ENCODE measurements at regions not wholly inside any gene's neighbourhood (a gene's known extent, or its start where the extent isn't known, plus 50 kb on each side); places are given as distances from the start of the nearest gene placed in this dataset.
A peak's percentile ranks its signal among the peaks of the same experiment; 100 is the strongest.
"Not testable (repeated sequence)": the region's sequence is repeated elsewhere in the genome, so short reads cannot be mapped to it uniquely, and the experiment has no call there.

DNA sequence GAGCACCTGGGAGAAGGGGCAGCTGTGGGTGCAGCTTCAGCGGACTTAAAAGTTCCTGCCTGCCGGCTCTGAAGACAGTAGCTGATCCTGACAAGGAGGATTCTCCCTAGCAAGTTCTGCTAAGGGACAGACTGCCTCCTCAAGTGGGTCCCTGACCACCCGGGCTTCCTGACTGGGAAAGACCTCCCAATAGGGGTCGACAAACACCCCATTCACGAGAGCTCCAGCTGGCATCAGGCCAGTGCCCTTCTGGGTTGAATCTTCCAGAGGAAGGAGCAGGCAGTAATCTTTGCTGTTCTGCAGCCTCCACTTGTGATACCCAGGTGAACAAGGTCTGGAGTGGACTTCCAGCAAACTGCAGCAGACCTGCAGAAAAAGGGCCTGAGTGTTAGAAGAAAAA, 632.9 kb downstream of the CCDC85A start:
- H3K36me3 ChIP-seq (ENCODE audit: low read depth, low read length), result no peaks in the 10 kb centered on the region
- H3K9me2 ChIP-seq (replicated peaks; ENCODE audit: low read length), result no peaks in the 10 kb centered on the region
- H3K27ac ChIP-seq (ENCODE audit: low read length), result no peak overlapping the region
- BruUV-seq (replicated peaks), result no TSS peak
- ChIA-PET POLR2A (ENCODE audit: unreplicated experiment) (no interaction called here), CTCF (no interaction called here)
- H4K20me1 ChIP-seq (ENCODE audit: low read length), result no peaks in the 10 kb centered on the region
- intact Hi-C loops (cut with micrococcal nuclease), result no loop called here
- H3K79me2 ChIP-seq (ENCODE audit: low read length), result no peaks in the 10 kb centered on the region
- TF ChIP-seq, protein P1, sequence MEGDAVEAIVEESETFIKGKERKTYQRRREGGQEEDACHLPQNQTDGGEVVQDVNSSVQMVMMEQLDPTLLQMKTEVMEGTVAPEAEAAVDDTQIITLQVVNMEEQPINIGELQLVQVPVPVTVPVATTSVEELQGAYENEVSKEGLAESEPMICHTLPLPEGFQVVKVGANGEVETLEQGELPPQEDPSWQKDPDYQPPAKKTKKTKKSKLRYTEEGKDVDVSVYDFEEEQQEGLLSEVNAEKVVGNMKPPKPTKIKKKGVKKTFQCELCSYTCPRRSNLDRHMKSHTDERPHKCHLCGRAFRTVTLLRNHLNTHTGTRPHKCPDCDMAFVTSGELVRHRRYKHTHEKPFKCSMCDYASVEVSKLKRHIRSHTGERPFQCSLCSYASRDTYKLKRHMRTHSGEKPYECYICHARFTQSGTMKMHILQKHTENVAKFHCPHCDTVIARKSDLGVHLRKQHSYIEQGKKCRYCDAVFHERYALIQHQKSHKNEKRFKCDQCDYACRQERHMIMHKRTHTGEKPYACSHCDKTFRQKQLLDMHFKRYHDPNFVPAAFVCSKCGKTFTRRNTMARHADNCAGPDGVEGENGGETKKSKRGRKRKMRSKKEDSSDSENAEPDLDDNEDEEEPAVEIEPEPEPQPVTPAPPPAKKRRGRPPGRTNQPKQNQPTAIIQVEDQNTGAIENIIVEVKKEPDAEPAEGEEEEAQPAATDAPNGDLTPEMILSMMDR (conservative IDR thresholded peaks at IDR 0.05; ENCODE audit: low read depth, low read length), result no peak
- TF ChIP-seq EZH2phosphoT487 (IDR thresholded peaks at IDR 0.05; ENCODE audit: borderline replicate concordance, low read length) (no peak), EZH2 (IDR thresholded peaks at IDR 0.05; ENCODE audit: low read length, unreplicated experiment) (no peak)
- H3K9ac ChIP-seq (ENCODE audit: low read length), result no peak overlapping the region
- no peak for DNase-seq
- H3K4me2 ChIP-seq (ENCODE audit: low read length), result no peak overlapping the region
- H3K4me3 ChIP-seq (ENCODE audit: low read length), result no peak overlapping the region
- no peak overlapping the region for H2AFZ ChIP-seq (ENCODE audit: low read length)
- H3K4me1 ChIP-seq (ENCODE audit: insufficient read depth, low read length), result peaks cover 18% of the 10 kb centered on the region
- H3K27me3 ChIP-seq (ENCODE audit: low read length), result 0 out of 2 replicates have a peak, but pooled peaks cover 3% of the 10 kb centered on the region
- H3K9me3 ChIP-seq (ENCODE audit: low read length), result no peaks in the 10 kb centered on the region
- no peak for ATAC-seq
- H3F3A ChIP-seq (ENCODE audit: low read length, unreplicated experiment), result no peaks in the 10 kb centered on the region

DNA sequence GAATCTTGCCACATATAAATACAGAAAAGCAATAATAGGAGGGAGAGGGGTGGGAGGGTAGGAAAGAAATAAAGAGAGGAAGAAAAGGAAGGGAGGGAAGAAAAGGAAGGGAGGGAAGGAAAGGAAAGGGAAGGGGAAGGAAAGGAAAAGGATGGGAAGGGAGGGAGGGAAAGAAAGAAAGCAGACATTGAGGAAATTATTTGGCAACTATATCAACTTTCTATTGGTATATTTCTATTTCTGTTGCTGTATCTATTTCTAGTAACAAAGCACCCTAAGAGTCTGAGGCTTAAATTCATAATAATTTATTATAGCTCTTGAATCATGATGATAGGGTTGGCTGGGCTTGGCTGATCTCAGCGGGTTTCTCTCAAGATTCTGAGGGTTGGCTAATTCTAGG, 648.0 kb downstream of the CCDC85A start:
- Histone ChIP-seq H3K27me3 (ENCODE audit: low read length) (peaks cover 18% of the 10 kb centered on the region), H2AFZ (ENCODE audit: low read length) (no peak overlapping the region), H4K20me1 (ENCODE audit: low read length) (no peaks in the 10 kb centered on the region), H3K4me1 (ENCODE audit: insufficient read depth, low read length) (no peaks in the 10 kb centered on the region; the same call in 1 of the 2 replicates), H3K9me3 (ENCODE audit: low read length) (no peaks in the 10 kb centered on the region), H3K9me2 (replicated peaks; ENCODE audit: low read length) (no peaks in the 10 kb centered on the region), H3F3A (ENCODE audit: low read length, unreplicated experiment) (no peaks in the 10 kb centered on the region), H3K79me2 (ENCODE audit: low read length) (no peaks in the 10 kb centered on the region), H3K36me3 (ENCODE audit: low read depth, low read length) (no peaks in the 10 kb centered on the region), H3K4me3 (ENCODE audit: low read length) (no peak overlapping the region), H3K4me2 (ENCODE audit: low read length) (no peak overlapping the region), H3K27ac (ENCODE audit: low read length) (no peak overlapping the region), H3K9ac (ENCODE audit: low read length) (no peak overlapping the region)
- ChIA-PET POLR2A (ENCODE audit: unreplicated experiment) (no interaction called here), CTCF (no interaction called here)
- DNase-seq (no peak), ATAC-seq (no peak)
- no TSS peak for BruUV-seq (replicated peaks)
- TF ChIP-seq EZH2 (IDR thresholded peaks at IDR 0.05; ENCODE audit: low read length, unreplicated experiment) (no peak), EZH2phosphoT487 (IDR thresholded peaks at IDR 0.05; ENCODE audit: borderline replicate concordance, low read length) (no peak)
- TF ChIP-seq, protein P1 (conservative IDR thresholded peaks at IDR 0.05; ENCODE audit: low read depth, low read length), result no peak
- intact Hi-C loops (cut with micrococcal nuclease), result no loop called here

DNA sequence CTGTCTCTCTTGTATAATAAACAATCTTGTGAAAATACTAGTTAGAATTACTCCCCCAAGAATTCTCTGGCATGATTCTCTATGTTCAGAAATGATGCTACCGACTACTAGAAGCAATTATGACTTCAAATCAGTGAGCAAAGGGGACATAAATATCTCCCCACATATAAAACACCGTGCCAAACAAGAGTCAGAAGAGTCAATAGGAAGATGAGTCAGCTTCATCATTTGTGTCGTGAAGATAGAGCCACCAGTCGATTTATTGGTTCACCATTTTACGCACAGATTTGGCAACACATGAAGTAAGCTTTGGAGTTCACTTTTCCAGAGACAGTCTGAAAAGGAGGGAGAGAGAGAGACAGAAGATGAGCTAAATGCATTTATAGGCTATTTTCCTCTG, 650.9 kb downstream of the CCDC85A start:
- intact Hi-C loops (cut with micrococcal nuclease), result no loop called here

DNA sequence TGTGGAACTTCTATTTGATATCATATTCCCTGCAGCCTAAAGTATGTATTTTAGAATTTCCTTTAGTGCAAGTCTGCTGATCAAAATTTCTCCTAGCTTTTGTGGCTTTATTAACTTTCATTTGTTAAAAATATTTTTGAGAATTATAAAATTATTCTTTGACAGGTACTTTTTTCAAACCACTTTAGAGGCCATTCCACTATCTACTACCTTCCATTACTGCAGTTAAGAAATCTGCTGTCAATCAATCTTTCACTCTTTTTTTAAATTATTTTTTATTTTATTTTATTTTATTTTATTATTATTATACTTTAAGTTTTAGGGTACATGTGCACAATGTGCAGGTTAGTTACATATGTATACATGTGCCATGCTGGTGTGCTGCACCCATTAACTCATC, 656.2 kb downstream of the CCDC85A start:
- H3F3A ChIP-seq (ENCODE audit: low read length, unreplicated experiment); H3K27ac ChIP-seq (ENCODE audit: low read length); POLR2A ChIA-PET (ENCODE audit: unreplicated experiment); H3K79me2 ChIP-seq (ENCODE audit: low read length); H3K9ac ChIP-seq (ENCODE audit: low read length); DNase-seq; ATAC-seq; H3K4me1 ChIP-seq (ENCODE audit: insufficient read depth, low read length); H3K9me2 ChIP-seq (replicated peaks; ENCODE audit: low read length); H3K4me2 ChIP-seq (ENCODE audit: low read length); H3K27me3 ChIP-seq (ENCODE audit: low read length); CTCF ChIA-PET; BruUV-seq (replicated peaks); intact Hi-C loops (cut with micrococcal nuclease); H3K4me3 ChIP-seq (ENCODE audit: low read length); H2AFZ ChIP-seq (ENCODE audit: low read length); H3K36me3 ChIP-seq (ENCODE audit: low read depth, low read length); H4K20me1 ChIP-seq (ENCODE audit: low read length): not testable (repeated sequence)
- H3K9me3 ChIP-seq (ENCODE audit: low read length), result peaks cover 17% of the 10 kb centered on the region

More for the DNA sequence above, 650.9 kb downstream of the CCDC85A start:
- Histone ChIP-seq H3K9ac (ENCODE audit: low read length) (no peak overlapping the region), H3K27ac (ENCODE audit: low read length) (no peak overlapping the region), H3F3A (ENCODE audit: low read length, unreplicated experiment) (no peaks in the 10 kb centered on the region), H3K36me3 (ENCODE audit: low read depth, low read length) (no peaks in the 10 kb centered on the region), H2AFZ (ENCODE audit: low read length) (no peak overlapping the region), H3K4me2 (ENCODE audit: low read length) (no peak overlapping the region), H3K79me2 (ENCODE audit: low read length) (no peaks in the 10 kb centered on the region), H4K20me1 (ENCODE audit: low read length) (no peaks in the 10 kb centered on the region), H3K4me1 (ENCODE audit: insufficient read depth, low read length) (no peaks in the 10 kb centered on the region; the same call in 1 of the 2 replicates), H3K9me2 (replicated peaks; ENCODE audit: low read length) (no peaks in the 10 kb centered on the region), H3K27me3 (ENCODE audit: low read length) (peaks cover 14% of the 10 kb centered on the region), H3K9me3 (ENCODE audit: low read length) (peaks cover 3% of the 10 kb centered on the region; the same call in 1 of the 2 replicates), H3K4me3 (ENCODE audit: low read length) (no peak overlapping the region)
- TF ChIP-seq, protein P1 (conservative IDR thresholded peaks at IDR 0.05; ENCODE audit: low read depth, low read length), result no peak
- TF ChIP-seq EZH2 (IDR thresholded peaks at IDR 0.05; ENCODE audit: low read length, unreplicated experiment) (no peak), EZH2phosphoT487 (IDR thresholded peaks at IDR 0.05; ENCODE audit: borderline replicate concordance, low read length) (no peak)
- BruUV-seq (replicated peaks), result no TSS peak
- CTCF ChIA-PET, result no interaction called here
- peak; percentile 18; the same call in 1 of the 2 replicates for ATAC-seq
- peak; percentile 68 for DNase-seq
- POLR2A ChIA-PET (ENCODE audit: unreplicated experiment), result no interaction called here
